ENCODE measurements at regions not wholly inside any gene's neighbourhood (a gene's known extent, or its start where the extent isn't known, plus 50 kb on each side); places are given as distances from the start of the nearest gene placed in this dataset.

DNA sequence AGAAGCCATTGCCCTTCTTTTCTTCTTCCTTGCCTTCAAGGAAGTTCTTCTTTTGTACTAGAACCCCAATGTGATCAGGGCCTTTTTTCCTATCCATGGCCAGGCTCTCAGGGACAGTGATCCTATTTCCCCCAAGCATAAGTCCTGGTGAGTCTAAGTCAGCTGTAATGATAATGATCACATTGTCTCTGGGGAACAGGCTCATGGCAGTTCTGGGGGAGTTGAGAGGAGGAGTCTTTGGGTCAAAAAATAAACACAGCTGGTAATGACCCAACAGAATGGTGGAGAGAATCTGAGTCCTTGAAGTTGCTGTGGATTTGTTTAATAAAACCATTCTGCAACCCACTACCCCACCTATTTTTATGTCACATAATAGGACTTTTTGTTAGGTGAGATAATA, 96.6 kb downstream of the SOCS6 start:
- TF ChIP-seq, protein P1, sequence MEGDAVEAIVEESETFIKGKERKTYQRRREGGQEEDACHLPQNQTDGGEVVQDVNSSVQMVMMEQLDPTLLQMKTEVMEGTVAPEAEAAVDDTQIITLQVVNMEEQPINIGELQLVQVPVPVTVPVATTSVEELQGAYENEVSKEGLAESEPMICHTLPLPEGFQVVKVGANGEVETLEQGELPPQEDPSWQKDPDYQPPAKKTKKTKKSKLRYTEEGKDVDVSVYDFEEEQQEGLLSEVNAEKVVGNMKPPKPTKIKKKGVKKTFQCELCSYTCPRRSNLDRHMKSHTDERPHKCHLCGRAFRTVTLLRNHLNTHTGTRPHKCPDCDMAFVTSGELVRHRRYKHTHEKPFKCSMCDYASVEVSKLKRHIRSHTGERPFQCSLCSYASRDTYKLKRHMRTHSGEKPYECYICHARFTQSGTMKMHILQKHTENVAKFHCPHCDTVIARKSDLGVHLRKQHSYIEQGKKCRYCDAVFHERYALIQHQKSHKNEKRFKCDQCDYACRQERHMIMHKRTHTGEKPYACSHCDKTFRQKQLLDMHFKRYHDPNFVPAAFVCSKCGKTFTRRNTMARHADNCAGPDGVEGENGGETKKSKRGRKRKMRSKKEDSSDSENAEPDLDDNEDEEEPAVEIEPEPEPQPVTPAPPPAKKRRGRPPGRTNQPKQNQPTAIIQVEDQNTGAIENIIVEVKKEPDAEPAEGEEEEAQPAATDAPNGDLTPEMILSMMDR (IDR thresholded peaks at IDR 0.05; ENCODE audit: control extremely low read depth, extremely low read depth, low read depth, missing control alignments): no peak
- DNase-seq (ENCODE audit: extremely low spot score): no peak
- POLR2A ChIA-PET: no interaction called here
- CTCF ChIA-PET: no interaction called here

DNA sequence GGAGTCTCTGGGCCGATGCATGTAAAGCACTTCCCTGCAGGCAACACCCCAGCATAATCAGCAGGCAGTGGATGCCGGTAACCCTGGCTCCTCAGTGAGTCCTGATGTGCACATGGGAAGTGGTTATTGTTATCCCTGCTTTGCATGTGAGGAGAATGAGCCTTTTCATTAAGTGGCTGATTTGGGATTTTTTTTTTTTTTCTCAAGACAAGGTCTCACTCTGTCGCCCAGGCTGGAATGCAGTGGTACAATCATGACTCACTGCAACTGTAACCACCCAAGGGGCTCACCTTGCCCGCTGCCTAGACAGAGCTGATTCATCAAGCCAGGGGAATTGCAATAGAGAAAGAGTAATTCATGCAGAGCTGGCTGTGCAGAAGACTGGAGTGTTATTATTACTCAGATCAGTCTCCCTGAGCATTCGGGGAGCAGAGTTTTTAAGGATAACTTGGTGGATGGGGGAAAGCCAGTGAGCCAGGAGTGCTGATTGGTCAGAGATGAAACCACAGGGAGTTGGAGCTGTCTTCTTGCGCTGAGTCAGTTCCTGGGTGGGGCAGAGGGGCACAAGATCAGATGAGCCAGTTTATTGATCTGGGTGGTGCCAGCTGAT, 95.4 kb downstream of the SOCS6 start:
- CTCF ChIA-PET: interaction anchor here (1.1 kb wide), 1 partner anchor 9 kb away, joined by 4 read pairs; no protein-coding TSS in a partner anchor
- POLR2A ChIA-PET: no interaction called here
- TF ChIP-seq, protein P1 (IDR thresholded peaks at IDR 0.05; ENCODE audit: control extremely low read depth, extremely low read depth, low read depth, missing control alignments): no peak
- DNase-seq (ENCODE audit: extremely low spot score): no peak

DNA sequence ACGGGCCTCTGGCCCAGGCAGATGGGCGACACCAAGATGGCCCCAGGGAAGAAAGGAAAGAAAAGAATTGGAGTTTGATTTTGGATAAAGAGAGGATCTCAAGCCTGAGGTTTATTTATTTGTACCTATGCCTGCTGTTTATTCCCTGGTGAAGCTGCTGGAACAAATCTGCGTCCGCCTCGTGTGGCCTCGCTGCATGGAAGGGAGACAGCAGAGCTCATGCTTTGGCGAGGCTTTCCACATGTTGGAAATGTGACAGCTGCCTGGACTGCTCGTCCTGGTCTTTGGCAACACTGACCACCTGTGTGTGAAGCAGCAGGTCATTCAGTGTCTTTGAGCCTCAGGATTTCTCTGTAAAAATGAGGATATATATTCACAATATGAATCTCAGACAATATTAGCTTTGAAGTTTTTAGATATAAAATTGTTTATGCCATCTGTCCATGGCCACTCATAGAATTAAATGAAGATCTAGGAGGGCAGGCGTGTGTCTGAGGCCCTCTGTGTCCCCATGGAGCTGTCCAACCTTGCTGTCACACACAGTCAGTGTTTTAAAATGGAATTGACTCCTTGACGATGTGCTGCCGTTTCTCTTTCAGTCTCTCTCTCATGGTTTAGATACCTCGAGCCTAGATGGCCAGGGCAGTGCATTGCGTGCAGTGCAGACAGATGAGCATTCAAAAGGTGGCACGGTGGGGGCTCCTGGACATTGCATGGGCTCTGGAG, 94.3 kb downstream of the SOCS6 start:
- CTCF ChIA-PET: interaction anchor here (0.8 to 2.1 kb wide), 2 partner anchors 11 to 18 kb away, joined by 3 to 6 read pairs; no protein-coding TSS in a partner anchor
- POLR2A ChIA-PET: no interaction called here
- TF ChIP-seq, protein P1 (IDR thresholded peaks at IDR 0.05; ENCODE audit: control extremely low read depth, extremely low read depth, low read depth, missing control alignments): no peak
- DNase-seq (ENCODE audit: extremely low spot score): no peak

DNA sequence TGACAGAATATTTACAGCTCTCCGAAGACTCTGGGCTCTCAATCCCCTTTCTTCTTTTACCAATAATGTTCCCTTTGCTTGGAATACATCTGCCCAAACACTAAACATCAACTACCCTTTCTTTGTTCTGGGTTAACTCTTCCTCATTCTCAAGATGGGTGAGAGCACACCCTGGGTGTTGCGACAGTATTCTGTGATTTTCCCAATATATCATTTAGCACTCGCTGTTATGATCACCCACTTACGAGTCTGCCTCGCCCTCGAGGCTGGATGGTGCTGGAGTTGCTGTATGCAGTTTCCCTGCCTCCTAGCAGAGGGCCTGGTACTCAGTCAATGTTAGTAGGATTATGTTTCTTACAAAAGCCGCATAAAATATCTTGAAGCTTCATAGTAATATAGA, 93.2 kb downstream of the SOCS6 start:
- CTCF ChIA-PET: interaction anchor here (0.8 to 2.1 kb wide), 2 partner anchors 10 to 17 kb away, joined by 3 to 6 read pairs; no protein-coding TSS in a partner anchor
- DNase-seq (ENCODE audit: extremely low spot score): no peak
- TF ChIP-seq, protein P1 (IDR thresholded peaks at IDR 0.05; ENCODE audit: control extremely low read depth, extremely low read depth, low read depth, missing control alignments): no peak
- POLR2A ChIA-PET: no interaction called here

- POLR2A ChIA-PET: no interaction called here
- CTCF ChIA-PET: interaction anchor here (1.5 kb wide), 1 partner anchor 37 kb away, joined by 3 read pairs; no protein-coding TSS in a partner anchor
- DNase-seq (ENCODE audit: extremely low spot score): no peak
- TF ChIP-seq, protein P1 (IDR thresholded peaks at IDR 0.05; ENCODE audit: control extremely low read depth, extremely low read depth, low read depth, missing control alignments): no peak
Measured at GRCh38 chr18:70380915-70381896, 92.4 kb downstream of the SOCS6 start.

Data from GM10248 (cell line).